Endothelial cell (in vitro differentiated cells): ENCODE measurements at regions not wholly inside any gene's neighbourhood (a gene's known extent, or its start where the extent isn't known, plus 50 kb on each side); places are given as distances from the start of the nearest gene placed in this dataset.

Source experiments
- DNase-seq: peaks from one replicate; pipeline ENCODE4 v3.0.0; 2021; ENCODE audit warnings: low spot score
- H3K27ac Mint-ChIP-seq: one replicate; pipeline ENCODE4 v1.8.0; 2021; ENCODE audit warnings: mixed read lengths, inconsistent platforms; ENCODE audit not compliant: unreplicated experiment
- H3K27me3 Mint-ChIP-seq: one replicate; pipeline ENCODE4 v1.8.0; 2021; ENCODE audit warnings: mild to moderate bottlenecking, moderate library complexity, mixed read lengths, inconsistent platforms; ENCODE audit not compliant: unreplicated experiment
- H3K36me3 Mint-ChIP-seq: one replicate; pipeline ENCODE4 v1.8.0; 2021; ENCODE audit warnings: mild to moderate bottlenecking, low read depth, mixed read lengths, inconsistent platforms; ENCODE audit not compliant: unreplicated experiment
- H3K4me1 Mint-ChIP-seq: one replicate; pipeline ENCODE4 v1.8.0; 2021; ENCODE audit warnings: mild to moderate bottlenecking, mixed read lengths, inconsistent platforms; ENCODE audit not compliant: unreplicated experiment
- H3K4me3 Mint-ChIP-seq: one replicate; pipeline ENCODE4 v1.8.0; 2021; ENCODE audit warnings: mild to moderate bottlenecking, mixed read lengths, inconsistent platforms; ENCODE audit not compliant: unreplicated experiment
- H3K9me3 Mint-ChIP-seq: one replicate; pipeline ENCODE4 v1.8.0; 2021; ENCODE audit warnings: mixed read lengths, inconsistent platforms; ENCODE audit not compliant: unreplicated experiment
- TF ChIP-seq, protein P1 (sequence below): fragments of 200-600 bp; sonication (generic); IDR thresholded peaks from one replicate; pipeline ENCODE4 v1.5.0; 2021; ENCODE audit warnings: antibody characterized with exemption; ENCODE audit not compliant: unreplicated experiment

GRCh38 chr20:40225596-40225995 lies 463.4 kb downstream of the MAFB start:
- TF ChIP-seq, protein P1, sequence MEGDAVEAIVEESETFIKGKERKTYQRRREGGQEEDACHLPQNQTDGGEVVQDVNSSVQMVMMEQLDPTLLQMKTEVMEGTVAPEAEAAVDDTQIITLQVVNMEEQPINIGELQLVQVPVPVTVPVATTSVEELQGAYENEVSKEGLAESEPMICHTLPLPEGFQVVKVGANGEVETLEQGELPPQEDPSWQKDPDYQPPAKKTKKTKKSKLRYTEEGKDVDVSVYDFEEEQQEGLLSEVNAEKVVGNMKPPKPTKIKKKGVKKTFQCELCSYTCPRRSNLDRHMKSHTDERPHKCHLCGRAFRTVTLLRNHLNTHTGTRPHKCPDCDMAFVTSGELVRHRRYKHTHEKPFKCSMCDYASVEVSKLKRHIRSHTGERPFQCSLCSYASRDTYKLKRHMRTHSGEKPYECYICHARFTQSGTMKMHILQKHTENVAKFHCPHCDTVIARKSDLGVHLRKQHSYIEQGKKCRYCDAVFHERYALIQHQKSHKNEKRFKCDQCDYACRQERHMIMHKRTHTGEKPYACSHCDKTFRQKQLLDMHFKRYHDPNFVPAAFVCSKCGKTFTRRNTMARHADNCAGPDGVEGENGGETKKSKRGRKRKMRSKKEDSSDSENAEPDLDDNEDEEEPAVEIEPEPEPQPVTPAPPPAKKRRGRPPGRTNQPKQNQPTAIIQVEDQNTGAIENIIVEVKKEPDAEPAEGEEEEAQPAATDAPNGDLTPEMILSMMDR, result no peak
- Mint-ChIP-seq H3K9me3 (no peaks in the 10 kb centered on the region), H3K36me3 (no peaks in the 10 kb centered on the region), H3K4me1 (no peaks in the 10 kb centered on the region), H3K27ac (no peak overlapping the region), H3K27me3 (no peaks in the 10 kb centered on the region), H3K4me3 (no peak overlapping the region)
- no peak for DNase-seq

GRCh38 chr20:40223810-40224209 lies 465.2 kb downstream of the MAFB start:
- H3K4me1 Mint-ChIP-seq, result no peaks in the 10 kb centered on the region
- H3K27ac Mint-ChIP-seq, result no peak overlapping the region
- TF ChIP-seq, protein P1, result no peak
- H3K9me3 Mint-ChIP-seq, result no peaks in the 10 kb centered on the region
- H3K4me3 Mint-ChIP-seq, result no peak overlapping the region
- H3K27me3 Mint-ChIP-seq, result no peaks in the 10 kb centered on the region
- no peak for DNase-seq
- H3K36me3 Mint-ChIP-seq, result no peaks in the 10 kb centered on the region

- DNase-seq, result no peak
- TF ChIP-seq, protein P1, result no peak
- H3K9me3 Mint-ChIP-seq, result no peaks in the 10 kb centered on the region
- no peak overlapping the region for H3K27ac Mint-ChIP-seq
- no peaks in the 10 kb centered on the region for H3K27me3 Mint-ChIP-seq
- H3K4me3 Mint-ChIP-seq, result no peak overlapping the region
- H3K4me1 Mint-ChIP-seq, result no peaks in the 10 kb centered on the region
- no peaks in the 10 kb centered on the region for H3K36me3 Mint-ChIP-seq
These were observed 470.1 kb downstream of the MAFB start for GRCh38 chr20:40218971-40219370.

DNA sequence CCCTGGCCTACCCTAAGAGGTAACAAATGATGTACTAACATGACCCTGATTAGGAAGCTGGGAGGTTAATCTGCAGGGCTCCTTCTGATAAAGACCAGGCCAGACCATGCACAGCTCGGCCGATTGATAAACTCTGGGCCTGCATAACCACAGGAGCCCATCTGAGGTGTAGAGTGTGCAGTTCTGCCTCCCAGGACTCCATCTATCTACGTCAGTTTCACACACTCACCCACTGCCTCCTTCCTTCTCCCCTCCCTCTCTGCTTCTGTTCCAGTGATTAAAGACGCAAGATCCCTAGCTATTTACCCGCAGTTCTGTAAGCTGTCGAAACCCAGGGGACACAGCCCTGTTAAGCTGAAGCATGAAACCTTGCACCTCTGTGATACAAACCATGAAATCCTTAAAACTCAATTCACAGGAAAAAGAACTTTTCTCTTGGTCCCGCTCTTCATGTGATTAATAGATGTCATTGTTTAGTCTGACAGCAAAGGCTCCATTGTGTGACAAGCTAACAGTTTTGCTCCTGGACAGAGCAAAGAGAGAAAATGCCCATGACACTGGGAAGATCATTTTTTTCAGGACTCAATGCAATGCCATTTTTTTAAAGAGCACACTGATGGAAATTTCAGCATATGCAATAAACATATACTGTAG lies 470.6 kb downstream of the MAFB start:
- H3K27ac Mint-ChIP-seq, result no peak overlapping the region
- no peaks in the 10 kb centered on the region for H3K9me3 Mint-ChIP-seq

GRCh38 chr20:40207655-40208054 lies 481.4 kb downstream of the MAFB start:
- H3K27me3 Mint-ChIP-seq, result peaks cover 3% of the 10 kb centered on the region
- no peak for DNase-seq
- H3K9me3 Mint-ChIP-seq, result no peaks in the 10 kb centered on the region
- H3K4me3 Mint-ChIP-seq, result no peak overlapping the region
- TF ChIP-seq, protein P1, result no peak
- no peak overlapping the region for H3K27ac Mint-ChIP-seq
- H3K4me1 Mint-ChIP-seq, result no peaks in the 10 kb centered on the region
- no peaks in the 10 kb centered on the region for H3K36me3 Mint-ChIP-seq

More for the DNA sequence above, 470.6 kb downstream of the MAFB start:
- TF ChIP-seq, protein P1, result no peak
- no peak overlapping the region for H3K4me3 Mint-ChIP-seq
- H3K27me3 Mint-ChIP-seq, result no peaks in the 10 kb centered on the region
- DNase-seq, result no peak
- H3K4me1 Mint-ChIP-seq, result no peaks in the 10 kb centered on the region
- no peaks in the 10 kb centered on the region for H3K36me3 Mint-ChIP-seq
